Retinal pigment epithelial cell (primary cell): ENCODE measurements at regions not wholly inside any gene's neighbourhood (a gene's known extent, or its start where the extent isn't known, plus 50 kb on each side); places are given as distances from the start of the nearest gene placed in this dataset.

Experiments
- DNase-seq: peaks from one replicate; pipeline ENCODE4 v3.0.0-alpha.2; 2010; ENCODE audit warnings: low read depth
- H3K4me3 ChIP-seq: 2 replicates; pipeline ENCODE4 v1.5.1; 2011; ENCODE audit warnings: mild to moderate bottlenecking, low read length, control low read depth, moderate library complexity
- TF ChIP-seq, protein P1 (sequence below): conservative IDR thresholded peaks from 2 replicates; pipeline ENCODE4 v1.5.1; 2011; ENCODE audit warnings: low read depth, low read length, control low read depth, inconsistent platforms

DNA sequence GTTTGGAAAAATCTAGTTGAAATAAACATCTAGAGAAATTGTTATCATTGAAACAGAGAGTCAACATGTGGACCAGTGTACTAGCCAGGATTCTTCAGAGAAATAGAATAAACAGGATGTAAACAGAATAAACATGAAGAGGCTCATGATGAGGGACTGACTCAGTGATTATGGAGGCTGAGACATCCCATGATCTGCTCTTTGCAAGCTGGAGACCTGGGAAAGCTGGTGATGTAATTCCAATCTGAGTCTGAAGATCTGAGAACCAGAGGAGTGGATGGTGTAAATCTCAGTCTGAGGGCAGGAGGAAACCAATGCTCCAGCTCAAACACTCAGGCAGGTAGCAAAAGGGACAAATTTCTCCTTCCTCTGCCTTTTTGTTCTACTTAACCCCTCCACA, 62.9 kb upstream of the FAM180A start:
- no peak for DNase-seq
- no peak overlapping the region for H3K4me3 ChIP-seq
- TF ChIP-seq, protein P1, sequence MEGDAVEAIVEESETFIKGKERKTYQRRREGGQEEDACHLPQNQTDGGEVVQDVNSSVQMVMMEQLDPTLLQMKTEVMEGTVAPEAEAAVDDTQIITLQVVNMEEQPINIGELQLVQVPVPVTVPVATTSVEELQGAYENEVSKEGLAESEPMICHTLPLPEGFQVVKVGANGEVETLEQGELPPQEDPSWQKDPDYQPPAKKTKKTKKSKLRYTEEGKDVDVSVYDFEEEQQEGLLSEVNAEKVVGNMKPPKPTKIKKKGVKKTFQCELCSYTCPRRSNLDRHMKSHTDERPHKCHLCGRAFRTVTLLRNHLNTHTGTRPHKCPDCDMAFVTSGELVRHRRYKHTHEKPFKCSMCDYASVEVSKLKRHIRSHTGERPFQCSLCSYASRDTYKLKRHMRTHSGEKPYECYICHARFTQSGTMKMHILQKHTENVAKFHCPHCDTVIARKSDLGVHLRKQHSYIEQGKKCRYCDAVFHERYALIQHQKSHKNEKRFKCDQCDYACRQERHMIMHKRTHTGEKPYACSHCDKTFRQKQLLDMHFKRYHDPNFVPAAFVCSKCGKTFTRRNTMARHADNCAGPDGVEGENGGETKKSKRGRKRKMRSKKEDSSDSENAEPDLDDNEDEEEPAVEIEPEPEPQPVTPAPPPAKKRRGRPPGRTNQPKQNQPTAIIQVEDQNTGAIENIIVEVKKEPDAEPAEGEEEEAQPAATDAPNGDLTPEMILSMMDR, result no peak

DNA sequence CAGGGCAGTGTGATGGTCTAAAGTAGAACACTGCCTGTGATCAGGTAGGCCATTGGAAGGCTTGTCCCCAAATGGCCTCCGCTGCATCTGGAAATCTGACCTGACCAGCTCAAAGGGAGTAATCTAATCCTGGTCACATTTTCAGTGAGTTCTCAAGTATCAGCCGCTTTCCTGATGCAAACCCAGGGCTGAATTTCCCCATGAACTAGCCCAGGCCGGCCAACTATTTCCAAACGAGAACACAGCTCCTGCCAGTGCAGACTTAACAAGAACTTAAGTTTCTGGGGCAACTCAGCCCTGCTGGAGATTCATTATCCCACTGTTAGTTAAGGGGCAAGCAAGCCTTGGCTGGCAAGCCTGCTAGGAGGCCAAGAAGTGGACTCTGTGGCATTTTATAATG, 59.6 kb upstream of the FAM180A start:
- DNase-seq, result no peak
- H3K4me3 ChIP-seq, result no peak overlapping the region
- TF ChIP-seq, protein P1, result no peak

- no peak for DNase-seq
- no peak overlapping the region for H3K4me3 ChIP-seq
- TF ChIP-seq, protein P1, result no peak
Observed at GRCh38 chr7:135803143-135803542, 54.5 kb upstream of the FAM180A start.

GRCh38 chr7:135802697-135803096, 54.1 kb upstream of the FAM180A start:
- no peak overlapping the region for H3K4me3 ChIP-seq
- DNase-seq, result no peak
- TF ChIP-seq, protein P1, result no peak

DNA sequence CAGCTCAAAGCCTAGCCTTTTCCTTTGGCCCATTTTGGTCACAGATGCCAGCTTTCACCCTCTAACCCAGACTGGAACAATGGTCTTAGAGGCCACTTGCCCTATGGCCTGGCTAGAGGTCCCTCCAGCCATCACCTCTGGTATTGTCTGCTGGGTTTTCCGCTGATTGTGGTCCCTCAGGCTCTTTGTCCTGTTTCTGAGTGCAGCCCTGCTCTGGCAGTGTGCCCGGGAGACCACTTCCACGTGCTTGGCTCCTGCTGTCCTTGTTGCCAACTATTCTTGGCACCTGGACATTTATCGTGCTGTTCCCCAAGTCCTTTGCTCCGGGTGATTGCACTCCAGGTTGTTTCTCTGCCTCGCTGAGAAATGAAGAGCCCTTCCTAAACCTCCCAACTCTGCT, 53.3 kb upstream of the FAM180A start:
- TF ChIP-seq, protein P1, result no peak
- DNase-seq, result no peak
- H3K4me3 ChIP-seq, result no peak overlapping the region

DNA sequence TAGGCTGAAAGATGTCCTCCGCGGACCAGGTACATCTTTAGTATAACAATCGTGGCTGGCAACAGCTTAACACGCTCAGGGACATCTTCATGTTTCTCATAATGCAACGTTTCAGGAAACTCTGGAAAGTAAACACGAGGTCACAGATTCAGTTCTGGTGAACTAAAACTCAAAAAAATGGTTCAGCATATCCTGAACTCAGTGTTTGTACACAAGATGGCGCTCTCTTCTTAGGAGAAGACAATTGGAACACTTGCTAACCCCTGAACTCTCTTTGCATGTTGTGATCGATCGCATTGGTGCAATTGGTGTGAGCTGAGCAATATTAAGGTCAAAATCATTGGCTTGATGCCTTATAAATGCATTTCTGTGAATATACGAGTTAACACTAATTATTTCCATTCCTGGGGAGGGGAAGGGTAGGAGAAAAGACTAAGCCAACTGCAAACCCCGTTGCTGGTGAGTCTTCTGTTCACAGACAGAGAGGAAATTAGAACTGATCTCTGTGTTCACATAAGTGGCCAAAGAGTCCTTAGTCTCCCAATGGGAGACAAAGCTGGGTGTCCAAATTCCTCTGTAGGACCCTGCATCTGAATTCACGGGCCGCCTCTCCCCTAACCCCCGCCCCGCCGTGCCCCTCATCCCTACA, 52.6 kb upstream of the FAM180A start:
- no peak for DNase-seq
- H3K4me3 ChIP-seq, result no peak overlapping the region
- TF ChIP-seq, protein P1, result peak; percentile 79

- TF ChIP-seq, protein P1, result no peak
Observed at GRCh38 chr7:135800560-135800959, 51.9 kb upstream of the FAM180A start.

More at GRCh38 chr7:135800560-135800959, 51.9 kb upstream of the FAM180A start:
- no peak overlapping the region for H3K4me3 ChIP-seq
- DNase-seq, result no peak
